GM21723 (cell line): ENCODE measurements at regions not wholly inside any gene's neighbourhood (a gene's known extent, or its start where the extent isn't known, plus 50 kb on each side); places are given as distances from the start of the nearest gene placed in this dataset.

Experiments used
- ATAC-seq: cut with Tn5 transposase; IDR thresholded peaks from one replicate; pipeline ENCODE4 v1.9.1; 2021; ENCODE audit warnings: mild to moderate bottlenecking, moderate library complexity; ENCODE audit not compliant: unreplicated experiment

GRCh38 chr3:84835366-84835765 lies 123.4 kb upstream of the CADM2 start:
- ATAC-seq = no peak

- no peak for ATAC-seq
Measured at GRCh38 chr3:84836961-84837360, 121.8 kb upstream of the CADM2 start.

GRCh38 chr3:84877092-84877491 lies 81.7 kb upstream of the CADM2 start:
- ATAC-seq = no peak

GRCh38 chr3:84881288-84881687 lies 77.5 kb upstream of the CADM2 start:
- no peak for ATAC-seq

GRCh38 chr3:84885199-84885882 lies 73.4 kb upstream of the CADM2 start:
- no peak for ATAC-seq

- ATAC-seq = no peak
Measured at GRCh38 chr3:84891851-84892250, 66.9 kb upstream of the CADM2 start.

GRCh38 chr3:84893211-84893610 lies 65.6 kb upstream of the CADM2 start:
- ATAC-seq = no peak

- no peak for ATAC-seq
Measured at GRCh38 chr3:84904212-84904611, 54.6 kb upstream of the CADM2 start.

GRCh38 chr3:84904816-84905555 lies 53.8 kb upstream of the CADM2 start:
- no peak for ATAC-seq

- no peak for ATAC-seq
Measured at GRCh38 chr3:84905556-84905920, 53.3 kb upstream of the CADM2 start.

- ATAC-seq = no peak
Measured at GRCh38 chr3:84906065-84906464, 52.7 kb upstream of the CADM2 start.
